Stimulated activated CD4-positive, alpha-beta T cell treated with anti-CD3 and anti-CD28 coated beads, Interleukin-2, amount 100 ng/mL, for 24 hours (primary cell): ENCODE measurements at regions not wholly inside any gene's neighbourhood (a gene's known extent, or its start where the extent isn't known, plus 50 kb on each side); places are given as distances from the start of the nearest gene placed in this dataset.

Experiments
- DNase-seq, 2 donors: peaks; one replicate each; pipeline ENCODE4 v3.0.0-alpha.2; 2020

- DNase-seq = no peak
These were observed 333.3 kb upstream of the DDX53 start for GRCh38 chrX:22666441-22666840.

GRCh38 chrX:22674932-22675331 lies 324.8 kb upstream of the DDX53 start:
- no peak for DNase-seq

- DNase-seq = no peak
These were observed 313.6 kb upstream of the DDX53 start for GRCh38 chrX:22686138-22686541.

- no peak for DNase-seq
These were observed 310.5 kb upstream of the DDX53 start for GRCh38 chrX:22689290-22689689.

- DNase-seq = no peak
These were observed 309.6 kb upstream of the DDX53 start for GRCh38 chrX:22690116-22690515.

- no peak for DNase-seq
These were observed 307.7 kb upstream of the DDX53 start for GRCh38 chrX:22691966-22692565.

- DNase-seq = no peak
These were observed 301.6 kb upstream of the DDX53 start for GRCh38 chrX:22698151-22698550.

GRCh38 chrX:22699581-22700091 lies 300.1 kb upstream of the DDX53 start:
- no peak for DNase-seq

- DNase-seq = no peak
These were observed 286.8 kb upstream of the DDX53 start for GRCh38 chrX:22712942-22713341.

GRCh38 chrX:22730542-22730941 lies 269.2 kb upstream of the DDX53 start:
- DNase-seq = no peak

- no peak for DNase-seq
These were observed 262.2 kb upstream of the DDX53 start for GRCh38 chrX:22737541-22737940.

GRCh38 chrX:22739276-22739675 lies 260.5 kb upstream of the DDX53 start:
- no peak for DNase-seq

GRCh38 chrX:22740836-22741235 lies 258.9 kb upstream of the DDX53 start:
- no peak for DNase-seq

- DNase-seq = no peak
These were observed 257.6 kb upstream of the DDX53 start for GRCh38 chrX:22742174-22742573.

GRCh38 chrX:22746081-22746480 lies 253.7 kb upstream of the DDX53 start:
- no peak for DNase-seq

- DNase-seq = peak; percentile 17 to 45
These were observed 251.4 kb upstream of the DDX53 start for GRCh38 chrX:22748093-22748999.

GRCh38 chrX:22758807-22759481 lies 240.8 kb upstream of the DDX53 start:
- DNase-seq = no peak

GRCh38 chrX:22760513-22761057 lies 239.2 kb upstream of the DDX53 start:
- no peak for DNase-seq

GRCh38 chrX:22788221-22788620 lies 211.5 kb upstream of the DDX53 start:
- no peak for DNase-seq

- no peak for DNase-seq
These were observed 204.1 kb upstream of the DDX53 start for GRCh38 chrX:22795671-22796070.

GRCh38 chrX:22800360-22800759 lies 199.4 kb upstream of the DDX53 start:
- DNase-seq = no peak

- no peak for DNase-seq
These were observed 199.0 kb upstream of the DDX53 start for GRCh38 chrX:22800806-22801205.

GRCh38 chrX:22803353-22803752 lies 196.4 kb upstream of the DDX53 start:
- DNase-seq = no peak
